ENCODE measurements at regions not wholly inside any gene's neighbourhood (a gene's known extent, or its start where the extent isn't known, plus 50 kb on each side); places are given as distances from the start of the nearest gene placed in this dataset.
"Not testable (repeated sequence)": the region's sequence is repeated elsewhere in the genome, so short reads cannot be mapped to it uniquely, and the experiment has no call there.

DNA sequence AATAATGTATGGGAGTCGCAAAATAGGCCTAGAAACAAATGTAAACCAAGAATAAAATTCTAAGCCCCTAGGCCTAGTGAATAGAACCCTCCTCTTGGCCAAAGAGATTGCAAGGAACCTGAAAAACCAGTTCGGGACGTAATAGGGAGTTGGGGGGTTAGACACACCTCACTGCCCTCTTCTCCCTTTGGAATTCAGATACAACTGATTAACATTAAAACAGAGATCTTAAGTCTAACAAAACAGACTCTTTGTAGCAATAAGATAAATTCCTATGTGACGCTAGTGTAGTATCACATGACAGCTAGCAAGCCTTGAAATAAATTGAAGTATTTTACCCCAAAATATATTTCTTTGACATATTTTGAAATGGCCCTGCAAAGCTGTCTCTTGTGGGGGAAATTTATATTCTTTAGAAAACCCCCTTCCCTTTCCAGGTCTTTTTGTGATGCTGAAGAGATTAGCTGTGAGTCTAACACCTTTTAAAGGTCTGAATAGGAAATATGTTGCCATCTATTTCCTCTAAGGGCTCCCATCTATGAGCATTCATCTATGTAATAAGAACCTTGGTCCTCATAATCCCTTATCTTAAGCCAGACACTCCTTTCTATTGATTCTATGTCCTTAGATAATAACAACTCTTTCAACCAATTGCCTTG lies 623.4 kb upstream of the NRG3 start:
- DNase-seq (ENCODE audit: low read depth) = no peak

GRCh38 chr10:81264991-81265390 lies 610.0 kb upstream of the NRG3 start:
- DNase-seq (ENCODE audit: low read depth) = not testable (repeated sequence)

DNA sequence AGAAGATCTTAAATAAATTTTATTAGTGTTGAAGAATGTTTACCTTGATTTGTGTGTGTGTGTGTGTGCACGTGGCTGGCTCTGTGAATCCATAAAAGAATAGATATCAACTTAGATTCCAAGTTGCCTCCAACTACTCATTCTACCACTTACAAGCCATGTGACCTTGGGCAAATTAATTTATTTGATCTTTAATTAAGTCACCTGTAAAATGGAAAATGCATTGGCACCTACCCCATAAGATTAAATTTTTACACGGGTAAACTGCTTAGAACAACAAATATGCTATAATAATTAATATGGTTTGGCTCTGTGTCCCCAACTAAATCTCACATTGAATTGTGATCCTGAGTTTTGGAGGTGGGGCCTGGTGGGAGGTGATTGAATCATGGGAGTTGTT lies 604.9 kb upstream of the NRG3 start:
- no peak for DNase-seq (ENCODE audit: low read depth)

- DNase-seq (ENCODE audit: low read depth) = no peak
Measured at GRCh38 chr10:81280497-81281479, 594.2 kb upstream of the NRG3 start.

GRCh38 chr10:81288544-81288943 lies 586.5 kb upstream of the NRG3 start:
- no peak for DNase-seq (ENCODE audit: low read depth)

DNA sequence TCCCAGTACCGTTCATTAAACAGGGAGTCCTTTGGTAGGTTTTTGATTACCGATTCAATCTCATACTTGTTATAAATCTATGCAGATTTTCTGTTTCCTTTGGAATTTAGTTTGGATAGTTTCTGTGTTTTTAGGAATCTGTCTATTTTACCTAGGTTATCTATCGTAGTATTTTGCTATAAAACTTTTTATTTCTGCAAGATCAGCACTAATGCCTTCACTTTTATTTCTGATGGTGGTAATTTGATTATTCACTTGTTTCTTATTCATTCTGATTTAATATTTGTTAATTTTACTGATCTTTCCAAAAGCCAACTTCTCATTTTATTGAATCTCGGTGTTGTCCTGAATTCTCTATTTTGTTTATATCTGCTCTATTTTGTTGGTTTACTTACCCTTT lies 577.7 kb upstream of the NRG3 start:
- DNase-seq (ENCODE audit: low read depth) = no peak

GRCh38 chr10:81303656-81304055 lies 571.3 kb upstream of the NRG3 start:
- no peak for DNase-seq (ENCODE audit: low read depth)

DNA sequence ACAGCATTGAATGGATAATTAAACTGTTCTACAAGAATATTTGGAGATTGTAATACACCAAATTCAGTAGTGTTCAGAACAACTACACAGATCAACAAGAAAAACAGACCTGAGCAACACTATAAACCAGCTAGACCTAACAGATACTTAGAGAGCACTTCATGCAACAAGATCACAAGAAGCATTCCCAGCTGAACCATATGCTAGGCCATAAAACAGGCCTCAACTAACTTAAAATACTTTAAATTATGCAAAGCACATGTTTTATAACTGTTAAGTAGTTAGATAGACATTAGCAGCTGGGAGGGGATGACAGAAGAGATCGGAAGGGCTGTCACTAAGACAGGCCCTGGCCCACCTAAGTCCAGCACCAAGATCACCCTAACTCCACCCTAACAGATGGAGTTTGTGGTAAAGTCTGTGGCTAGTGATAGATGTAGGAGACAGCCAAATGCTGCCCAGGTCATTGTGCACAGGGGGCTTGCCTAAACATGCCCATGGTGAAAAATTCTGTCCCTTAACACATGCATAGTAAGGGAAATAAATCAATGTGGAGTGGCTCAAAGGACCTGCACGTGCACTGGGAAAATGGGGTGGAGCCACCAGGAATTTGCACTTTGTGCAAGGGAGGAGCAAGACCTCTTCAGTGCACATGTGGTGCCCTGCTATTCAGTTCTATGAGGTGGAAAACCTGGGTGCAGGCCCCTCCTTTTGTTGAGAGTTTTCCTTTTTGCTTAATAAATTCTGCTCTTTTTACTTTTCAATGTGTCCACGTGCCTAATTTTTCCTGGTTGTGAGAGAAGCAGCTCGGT lies 567.8 kb upstream of the NRG3 start:
- DNase-seq (ENCODE audit: low read depth) = no peak

- no peak for DNase-seq (ENCODE audit: low read depth)
Measured at GRCh38 chr10:81309041-81309552, 565.9 kb upstream of the NRG3 start.

DNA sequence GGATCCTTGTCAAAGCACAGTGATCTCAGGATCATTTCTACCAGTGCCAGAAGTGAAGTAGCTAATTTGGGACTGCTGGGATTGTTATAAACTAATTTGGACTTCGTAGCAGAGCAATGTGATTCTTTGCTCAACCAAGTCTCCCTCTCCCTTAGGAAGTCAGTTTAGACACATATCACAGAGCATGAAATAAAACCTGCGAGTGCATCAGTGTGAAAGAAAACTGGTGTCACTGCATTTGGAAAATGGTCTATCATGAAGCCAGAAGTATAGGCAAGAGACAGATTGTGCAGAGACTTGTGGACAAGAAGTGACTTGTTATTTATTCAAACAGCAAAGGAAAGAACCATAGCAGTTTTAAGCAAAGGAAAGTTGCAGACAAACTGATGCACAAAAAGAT lies 560.5 kb upstream of the NRG3 start:
- DNase-seq (ENCODE audit: low read depth) = no peak

DNA sequence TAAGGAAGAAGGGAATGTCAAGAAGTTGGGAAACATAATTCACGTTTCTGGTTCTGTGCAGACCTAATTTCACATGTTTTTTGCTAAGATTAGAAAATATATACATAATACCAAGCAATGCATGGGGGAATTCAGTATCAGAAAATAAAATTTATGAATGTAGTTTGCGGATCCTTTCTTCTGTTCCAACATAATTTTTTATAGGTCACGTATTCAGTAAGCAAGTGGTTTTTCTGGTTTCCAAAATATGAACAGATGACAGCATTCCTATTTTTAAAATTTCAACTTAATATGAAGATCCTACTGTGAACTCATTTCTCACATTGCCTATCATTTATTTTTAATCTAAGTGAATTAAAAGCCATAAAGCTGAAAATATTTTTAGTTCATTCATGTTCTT lies 560.0 kb upstream of the NRG3 start:
- DNase-seq (ENCODE audit: low read depth) = no peak

DNA sequence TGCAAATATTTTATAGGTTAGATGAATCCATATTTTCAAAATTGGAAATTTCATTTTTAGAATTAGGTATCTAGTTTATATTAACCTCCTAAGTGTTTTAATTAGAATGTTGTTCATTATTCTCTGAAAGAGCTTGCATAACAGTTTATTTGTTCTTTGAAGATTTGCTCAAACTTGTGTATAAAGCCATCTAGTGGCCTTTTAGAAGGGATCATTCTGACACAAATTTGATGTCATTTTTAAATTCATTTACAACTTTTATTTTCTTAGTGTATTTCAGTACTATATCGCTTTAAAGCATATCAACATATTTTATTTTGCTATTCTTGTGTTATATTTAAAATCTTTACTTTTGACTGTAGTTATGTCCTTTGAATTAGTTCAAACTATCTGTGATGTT lies 527.0 kb upstream of the NRG3 start:
- no peak for DNase-seq (ENCODE audit: low read depth)

DNA sequence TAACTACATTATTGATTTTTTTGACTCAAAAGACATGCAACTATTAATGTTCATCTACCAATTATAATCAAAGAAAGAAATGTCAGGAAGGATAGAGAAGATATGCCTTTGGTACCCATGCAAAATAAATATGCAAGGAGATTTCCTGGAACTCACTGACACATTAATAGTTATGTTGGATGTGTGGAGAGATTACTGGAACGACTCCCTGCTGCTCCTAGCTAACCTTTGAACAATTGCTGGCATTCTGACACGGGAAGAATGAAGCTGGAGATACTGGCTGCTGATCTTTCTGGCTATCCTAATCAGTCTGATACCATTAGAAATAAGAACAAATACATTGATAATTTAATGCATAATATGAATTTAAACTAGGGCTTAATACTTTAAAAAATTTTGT lies 507.9 kb upstream of the NRG3 start:
- no peak for DNase-seq (ENCODE audit: low read depth)

DNA sequence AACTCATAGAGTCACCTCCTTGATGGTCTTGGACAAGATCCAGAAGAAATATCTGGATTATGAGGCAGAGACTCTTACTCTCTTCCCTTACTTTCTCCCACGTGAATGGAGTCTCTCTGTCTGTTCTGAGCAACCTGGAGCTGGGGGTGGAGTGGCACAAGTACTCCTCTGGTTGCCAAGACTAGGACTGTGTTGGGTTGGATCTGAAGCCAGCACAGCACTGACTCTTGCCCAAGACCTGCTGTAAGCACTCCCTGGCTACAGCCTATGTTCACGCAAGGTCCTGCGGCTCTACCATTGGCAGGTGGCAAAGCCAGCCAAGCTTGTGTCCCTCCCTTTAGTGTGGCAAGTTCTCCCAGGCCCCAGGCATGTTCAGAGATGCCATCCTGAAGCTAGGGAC lies 488.2 kb upstream of the NRG3 start:
- no peak for DNase-seq (ENCODE audit: low read depth)

GRCh38 chr10:81403451-81403850 lies 471.5 kb upstream of the NRG3 start:
- DNase-seq (ENCODE audit: low read depth) = no peak

DNA sequence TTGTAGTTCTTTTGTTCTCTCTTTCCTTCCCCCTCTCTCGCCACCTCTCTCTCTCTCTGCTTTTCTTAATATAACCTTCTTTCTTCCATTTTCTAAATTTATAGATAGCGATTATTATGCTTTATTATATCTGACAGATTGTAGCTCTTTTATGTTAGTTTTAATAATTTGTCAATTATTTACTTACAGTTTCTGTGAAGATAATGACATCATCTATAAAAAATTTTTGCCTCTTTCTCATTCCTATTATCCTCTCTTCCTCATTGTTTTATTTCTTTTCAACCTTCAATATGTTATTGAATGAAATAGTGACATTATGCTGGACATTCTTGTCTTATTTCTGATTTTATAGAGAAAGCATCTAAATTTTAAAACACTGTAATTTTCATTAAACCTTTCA lies 469.6 kb upstream of the NRG3 start:
- DNase-seq (ENCODE audit: low read depth) = no peak

DNA sequence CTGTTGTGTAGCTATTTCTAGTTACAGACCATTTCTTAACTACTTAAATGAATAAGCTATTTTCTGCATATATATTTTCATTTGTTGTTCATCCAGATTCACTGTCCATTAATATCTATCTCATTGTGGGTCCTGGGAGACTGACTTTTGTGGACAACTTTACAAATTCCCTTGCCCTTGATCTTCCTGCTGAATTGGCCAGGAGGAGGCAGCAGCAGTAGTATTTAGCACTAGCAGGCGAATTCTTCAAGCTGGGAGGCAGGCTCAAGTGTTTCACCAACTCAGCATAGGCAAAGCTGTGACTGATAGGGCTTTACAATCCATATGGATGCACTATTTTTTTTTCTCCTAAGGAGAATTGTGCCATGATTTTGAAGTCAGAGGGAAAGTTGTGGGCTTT lies 461.0 kb upstream of the NRG3 start:
- DNase-seq (ENCODE audit: low read depth) = no peak

- no peak for DNase-seq (ENCODE audit: low read depth)
Measured at GRCh38 chr10:81426722-81427121, 448.3 kb upstream of the NRG3 start.

DNA sequence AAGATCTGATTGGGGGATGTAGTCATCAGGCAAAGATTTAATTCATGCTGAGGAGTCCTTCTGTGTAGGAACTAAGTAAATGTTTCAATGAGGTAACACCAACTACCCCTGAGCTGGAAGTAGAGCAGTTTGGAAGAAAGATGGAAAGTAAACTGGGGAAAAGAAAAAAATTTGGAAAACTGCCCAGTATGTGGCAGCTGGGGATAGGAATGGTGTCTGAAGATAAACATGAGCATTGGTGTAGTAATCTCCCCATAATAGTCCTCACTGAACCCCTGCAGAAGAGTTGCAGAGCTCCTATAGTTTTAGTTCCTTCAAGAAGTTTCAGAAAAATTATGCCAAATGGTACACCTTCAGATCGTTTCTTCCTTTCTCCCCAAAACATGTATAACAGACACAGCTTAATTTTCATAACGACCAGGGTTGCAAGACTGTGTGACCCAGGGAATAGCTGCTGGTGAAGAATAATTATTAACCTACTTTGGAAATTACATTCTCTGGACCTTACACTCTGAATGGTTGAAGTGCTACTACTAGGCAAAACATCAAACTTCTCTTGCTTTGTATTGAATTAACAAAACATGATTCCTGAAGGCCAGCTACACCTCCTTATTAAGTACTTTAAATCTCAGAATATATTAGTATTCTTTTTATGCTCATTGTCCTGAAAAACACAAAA lies 446.4 kb upstream of the NRG3 start:
- no peak for DNase-seq (ENCODE audit: low read depth)

- no peak for DNase-seq (ENCODE audit: low read depth)
Measured at GRCh38 chr10:81439445-81439844, 435.5 kb upstream of the NRG3 start.

- not testable (repeated sequence) for DNase-seq (ENCODE audit: low read depth)
Measured at GRCh38 chr10:81441624-81442023, 433.4 kb upstream of the NRG3 start.

Measured in stimulated activated CD8-positive, alpha-beta memory T cell treated with anti-CD3 and anti-CD28 coated beads, Interleukin-12 subunit alpha, Interleukin-12 subunit beta, amount 100 ng/mL, for 1 hour (primary cell).